GM12892 (cell line): ENCODE measurements at regions not wholly inside any gene's neighbourhood (a gene's known extent, or its start where the extent isn't known, plus 50 kb on each side); places are given as distances from the start of the nearest gene placed in this dataset.
"Not testable (repeated sequence)": the region's sequence is repeated elsewhere in the genome, so short reads cannot be mapped to it uniquely, and the experiment has no call there.

Experiments
- DNase-seq: peaks from one replicate; pipeline ENCODE4 v3.0.0; 2011; ENCODE audit not compliant: insufficient read length
- FAIRE-seq: peaks from 2 replicates; lab custom pipeline; 2011; peaks lifted over from hg19 to GRCh38; lab: Jason Lieb, UNC
- POLR2A ChIP-seq: IDR thresholded peaks from 2 replicates; pipeline ENCODE4 v1.6.1; 2011; ENCODE audit warnings: low read depth, low read length, control low read depth
- POLR2AphosphoS5 ChIP-seq: IDR thresholded peaks from 2 replicates; pipeline ENCODE4 v1.6.1; 2011; ENCODE audit warnings: low read depth, low read length, control low read depth
- TAF1 ChIP-seq: IDR thresholded peaks from 2 replicates; pipeline ENCODE4 v1.6.1; 2011; ENCODE audit warnings: low read depth, mild to moderate bottlenecking, control low read depth, low read length, borderline replicate concordance

GRCh38 chr3:4914464-4914863 lies 64.8 kb upstream of the BHLHE40 start:
- FAIRE-seq = no peak
- DNase-seq = no peak
- TF ChIP-seq TAF1 = no peak
- no peak for TF ChIP-seq POLR2A
- TF ChIP-seq POLR2AphosphoS5 = no peak

- not testable (repeated sequence) for FAIRE-seq, DNase-seq
These were observed 57.6 kb upstream of the BHLHE40 start for GRCh38 chr3:4921589-4921988.

- no peak for TF ChIP-seq POLR2AphosphoS5
- no peak for TF ChIP-seq TAF1
- no peak for TF ChIP-seq POLR2A
- DNase-seq (no peak), FAIRE-seq (no peak)
These were observed 52.3 kb upstream of the BHLHE40 start for GRCh38 chr3:4926892-4927291.

- TF ChIP-seq TAF1 = no peak
- no peak for TF ChIP-seq POLR2AphosphoS5
- no peak for TF ChIP-seq POLR2A
- DNase-seq = no peak
- FAIRE-seq = no peak
These were observed 50.9 kb upstream of the BHLHE40 start for GRCh38 chr3:4928277-4928789.
